ENCODE measurements at regions not wholly inside any gene's neighbourhood (a gene's known extent, or its start where the extent isn't known, plus 50 kb on each side); places are given as distances from the start of the nearest gene placed in this dataset.

DNA sequence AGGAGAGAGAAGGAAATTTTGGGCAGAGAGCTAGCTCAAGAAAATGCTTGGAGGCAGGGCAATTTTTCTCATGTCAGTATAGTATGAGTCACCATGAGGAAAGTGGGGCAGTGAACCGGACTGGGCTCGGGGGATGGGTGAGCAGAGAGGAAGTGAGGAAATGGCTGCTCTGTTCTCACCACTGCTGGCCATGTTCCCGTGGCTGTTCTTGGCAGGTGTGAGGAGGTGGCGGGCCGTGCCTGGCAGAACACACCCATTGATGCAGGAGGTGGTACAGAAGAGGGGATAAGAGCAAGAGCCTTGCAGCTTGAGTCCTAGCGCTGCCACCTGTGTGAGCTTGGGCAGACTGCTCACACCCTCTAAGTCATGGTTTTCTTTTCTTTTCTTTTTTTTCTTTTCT is 304.4 kb upstream of the LYZL1 start:
- no peaks in the 10 kb centered on the region for H3K27me3 ChIP-seq (ENCODE audit: insufficient read depth, insufficient read length)
- H3K4me1 ChIP-seq (ENCODE audit: insufficient read depth, insufficient read length) = peaks cover 3% of the 10 kb centered on the region
- H3K36me3 ChIP-seq (ENCODE audit: insufficient read depth, insufficient read length, low read length) = no peaks in the 10 kb centered on the region
- no peak overlapping the region for H3K4me3 ChIP-seq (ENCODE audit: insufficient read length, low read depth)
- DNase-seq (ENCODE audit: low read depth, low spot score) = no peak
- TF ChIP-seq SUZ12 (IDR thresholded peaks at IDR 0.05; ENCODE audit: extremely low read depth, insufficient read depth, insufficient read length) (no peak), YY1 (IDR thresholded peaks at IDR 0.05; ENCODE audit: insufficient read depth, insufficient read length) (no peak), ZNF274 (IDR thresholded peaks at IDR 0.05; ENCODE audit: low read depth, low read length) (no peak)
- no peak overlapping the region for H3K9ac ChIP-seq (ENCODE audit: insufficient read length, low read depth)
- no peaks in the 10 kb centered on the region for H3K9me3 ChIP-seq (ENCODE audit: insufficient read depth, low read length)

DNA sequence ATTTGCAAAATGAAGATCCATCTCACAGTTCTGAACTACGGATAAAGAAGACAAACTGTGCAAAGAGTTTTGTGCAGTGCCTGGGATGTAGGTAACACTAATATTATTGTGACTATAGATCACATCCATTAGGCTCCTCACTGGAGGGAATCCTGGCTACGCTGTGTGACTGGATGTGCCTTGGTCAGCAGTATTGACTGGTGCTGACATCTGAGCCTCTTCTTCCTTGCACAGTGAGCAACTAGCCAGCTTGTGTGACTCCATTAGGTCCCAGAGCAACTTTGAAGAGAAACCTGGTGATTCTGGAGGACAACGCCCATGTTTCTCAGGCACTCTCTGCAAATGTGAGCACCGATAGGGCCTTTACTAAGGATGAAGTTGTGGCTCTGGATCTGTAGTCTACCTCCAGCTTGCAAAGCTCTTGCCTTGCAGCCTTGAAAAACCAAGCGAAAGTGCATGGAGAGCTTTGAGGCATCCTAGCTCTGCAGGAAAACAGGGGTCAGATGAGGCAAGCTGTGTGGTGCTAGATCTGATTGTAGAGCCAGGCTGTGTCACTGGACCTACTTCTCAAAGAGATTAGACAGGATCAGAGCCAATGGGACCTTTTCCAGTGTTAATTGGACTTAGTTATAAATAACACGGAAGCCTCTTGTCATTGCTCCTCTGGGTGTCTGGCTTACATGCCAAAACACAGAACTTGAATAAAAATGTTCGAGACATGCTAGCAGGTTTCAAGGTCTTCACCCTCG is 303.6 kb upstream of the LYZL1 start:
- no peak overlapping the region for H3K4me3 ChIP-seq (ENCODE audit: insufficient read length, low read depth)
- no peak for DNase-seq (ENCODE audit: low read depth, low spot score)

DNA sequence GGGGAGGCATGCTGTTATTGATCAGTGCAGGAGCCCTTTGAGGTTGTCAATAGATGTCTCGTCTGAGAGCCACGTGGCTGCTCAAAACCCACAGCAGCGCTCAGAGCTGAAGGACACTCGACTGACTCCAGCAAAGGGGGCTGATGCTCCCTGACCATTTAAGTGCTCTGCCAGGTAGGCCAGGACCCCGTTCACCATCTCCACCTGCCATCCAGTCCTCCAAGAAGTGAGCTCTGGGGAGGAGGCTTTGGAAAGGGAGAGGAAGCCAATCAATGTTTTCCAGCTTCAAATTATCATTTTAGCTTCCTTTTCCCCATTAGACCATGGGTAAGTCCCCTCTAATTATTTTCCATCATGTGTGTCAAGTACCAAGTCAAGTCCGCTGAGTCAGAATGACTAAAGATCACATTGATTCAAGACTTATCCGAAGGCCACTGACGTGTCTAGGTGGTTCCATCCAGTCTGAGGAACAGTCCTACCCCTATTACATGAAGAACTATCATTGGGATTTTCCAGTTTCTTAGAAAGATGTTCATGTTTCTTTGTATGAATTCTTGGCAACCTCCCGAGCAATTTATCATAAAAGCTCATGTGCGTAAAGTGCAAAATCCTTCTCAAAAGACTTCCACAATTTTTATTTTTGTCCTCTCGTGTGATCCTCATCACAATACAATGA is 302.6 kb upstream of the LYZL1 start:
- no peak overlapping the region for H3K9ac ChIP-seq (ENCODE audit: insufficient read length, low read depth)
- H3K36me3 ChIP-seq (ENCODE audit: insufficient read depth, insufficient read length, low read length) = no peaks in the 10 kb centered on the region
- H3K4me3 ChIP-seq (ENCODE audit: insufficient read length, low read depth) = no peak overlapping the region
- H3K4me1 ChIP-seq (ENCODE audit: insufficient read depth, insufficient read length) = peaks cover 5% of the 10 kb centered on the region
- no peaks in the 10 kb centered on the region for H3K27me3 ChIP-seq (ENCODE audit: insufficient read depth, insufficient read length)
- H3K9me3 ChIP-seq (ENCODE audit: insufficient read depth, low read length) = no peaks in the 10 kb centered on the region
- TF ChIP-seq SUZ12 (IDR thresholded peaks at IDR 0.05; ENCODE audit: extremely low read depth, insufficient read depth, insufficient read length) (no peak), YY1 (IDR thresholded peaks at IDR 0.05; ENCODE audit: insufficient read depth, insufficient read length) (no peak), ZNF274 (IDR thresholded peaks at IDR 0.05; ENCODE audit: low read depth, low read length) (no peak)
- DNase-seq (ENCODE audit: low read depth, low spot score) = no peak

More for the DNA sequence above, 303.6 kb upstream of the LYZL1 start:
- H3K4me1 ChIP-seq (ENCODE audit: insufficient read depth, insufficient read length) = peaks cover 3% of the 10 kb centered on the region
- no peaks in the 10 kb centered on the region for H3K36me3 ChIP-seq (ENCODE audit: insufficient read depth, insufficient read length, low read length)
- H3K27me3 ChIP-seq (ENCODE audit: insufficient read depth, insufficient read length) = no peaks in the 10 kb centered on the region
- no peaks in the 10 kb centered on the region for H3K9me3 ChIP-seq (ENCODE audit: insufficient read depth, low read length)
- TF ChIP-seq SUZ12 (IDR thresholded peaks at IDR 0.05; ENCODE audit: extremely low read depth, insufficient read depth, insufficient read length) (no peak), ZNF274 (IDR thresholded peaks at IDR 0.05; ENCODE audit: low read depth, low read length) (no peak), YY1 (IDR thresholded peaks at IDR 0.05; ENCODE audit: insufficient read depth, insufficient read length) (no peak)
- no peak overlapping the region for H3K9ac ChIP-seq (ENCODE audit: insufficient read length, low read depth)

DNA sequence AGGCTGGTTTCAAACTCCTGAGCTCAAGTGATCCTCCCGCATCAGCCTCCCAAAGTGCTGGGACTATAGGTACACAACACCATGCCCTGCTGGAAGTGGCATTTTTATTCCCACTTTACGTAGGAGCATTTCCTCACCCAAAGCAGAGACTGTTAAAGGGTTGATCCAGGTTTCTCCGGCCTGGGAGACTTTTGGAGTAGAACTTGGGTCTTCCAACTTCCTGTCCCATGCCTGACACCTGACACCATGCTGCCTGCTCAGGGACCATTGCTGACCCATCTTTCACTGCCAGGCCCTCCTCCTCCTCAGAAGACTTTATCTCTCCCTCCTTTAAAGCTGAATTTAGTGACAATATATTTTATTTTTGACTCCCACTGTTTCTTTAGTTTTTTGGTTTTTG is 302.0 kb upstream of the LYZL1 start:
- Histone ChIP-seq H3K27me3 (ENCODE audit: insufficient read depth, insufficient read length) (no peaks in the 10 kb centered on the region), H3K9me3 (ENCODE audit: insufficient read depth, low read length) (no peaks in the 10 kb centered on the region), H3K9ac (ENCODE audit: insufficient read length, low read depth) (no peak overlapping the region), H3K4me3 (ENCODE audit: insufficient read length, low read depth) (no peak overlapping the region), H3K36me3 (ENCODE audit: insufficient read depth, insufficient read length, low read length) (no peaks in the 10 kb centered on the region), H3K4me1 (ENCODE audit: insufficient read depth, insufficient read length) (peaks cover 5% of the 10 kb centered on the region)
- no peak for DNase-seq (ENCODE audit: low read depth, low spot score)
- TF ChIP-seq SUZ12 (IDR thresholded peaks at IDR 0.05; ENCODE audit: extremely low read depth, insufficient read depth, insufficient read length) (no peak), YY1 (IDR thresholded peaks at IDR 0.05; ENCODE audit: insufficient read depth, insufficient read length) (no peak), ZNF274 (IDR thresholded peaks at IDR 0.05; ENCODE audit: low read depth, low read length) (no peak)

DNA sequence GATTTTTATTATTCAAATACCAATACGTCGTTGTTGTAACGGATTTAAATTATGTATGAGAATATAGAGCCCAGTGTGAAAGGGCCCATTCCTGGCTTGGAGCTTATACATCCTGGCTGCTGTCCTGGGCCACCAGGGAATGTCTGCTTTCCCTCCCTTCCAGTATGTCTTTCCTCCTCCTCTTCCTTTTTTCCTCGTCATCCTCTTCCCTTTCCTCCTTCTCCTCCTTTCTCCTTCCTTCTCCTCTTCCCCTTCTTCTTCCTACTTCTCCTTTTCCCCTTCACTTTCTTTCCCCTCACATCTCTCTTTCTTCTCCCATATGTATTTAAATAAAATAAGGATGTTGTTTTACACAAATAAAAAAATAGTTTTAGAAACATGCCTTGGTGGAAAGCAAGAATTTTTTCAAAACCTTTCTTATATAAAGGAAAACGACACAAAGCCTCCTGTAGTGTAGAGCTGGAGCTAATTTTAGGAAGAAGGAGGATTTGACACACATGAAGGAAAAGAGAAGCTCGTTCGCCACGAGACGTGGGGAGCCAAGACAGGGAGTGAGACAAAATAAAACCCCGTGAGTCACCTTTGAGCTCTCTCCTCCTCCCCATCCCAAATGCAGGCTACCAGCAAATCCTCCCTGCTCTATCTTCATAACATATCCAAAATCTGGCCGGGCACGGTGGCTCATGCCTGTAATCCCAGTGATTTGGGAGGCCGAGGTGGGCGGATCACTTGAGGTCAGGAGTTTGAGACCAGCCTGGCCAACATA is 301.1 kb upstream of the LYZL1 start:
- no peak for DNase-seq (ENCODE audit: low read depth, low spot score)
- no peak overlapping the region for H3K4me3 ChIP-seq (ENCODE audit: insufficient read length, low read depth)
- TF ChIP-seq YY1 (IDR thresholded peaks at IDR 0.05; ENCODE audit: insufficient read depth, insufficient read length) (no peak), SUZ12 (IDR thresholded peaks at IDR 0.05; ENCODE audit: extremely low read depth, insufficient read depth, insufficient read length) (no peak), ZNF274 (IDR thresholded peaks at IDR 0.05; ENCODE audit: low read depth, low read length) (no peak)
- no peak overlapping the region for H3K9ac ChIP-seq (ENCODE audit: insufficient read length, low read depth)
- no peaks in the 10 kb centered on the region for H3K9me3 ChIP-seq (ENCODE audit: insufficient read depth, low read length)
- peaks cover 5% of the 10 kb centered on the region for H3K4me1 ChIP-seq (ENCODE audit: insufficient read depth, insufficient read length)
- no peaks in the 10 kb centered on the region for H3K36me3 ChIP-seq (ENCODE audit: insufficient read depth, insufficient read length, low read length)
- no peaks in the 10 kb centered on the region for H3K27me3 ChIP-seq (ENCODE audit: insufficient read depth, insufficient read length)

DNA sequence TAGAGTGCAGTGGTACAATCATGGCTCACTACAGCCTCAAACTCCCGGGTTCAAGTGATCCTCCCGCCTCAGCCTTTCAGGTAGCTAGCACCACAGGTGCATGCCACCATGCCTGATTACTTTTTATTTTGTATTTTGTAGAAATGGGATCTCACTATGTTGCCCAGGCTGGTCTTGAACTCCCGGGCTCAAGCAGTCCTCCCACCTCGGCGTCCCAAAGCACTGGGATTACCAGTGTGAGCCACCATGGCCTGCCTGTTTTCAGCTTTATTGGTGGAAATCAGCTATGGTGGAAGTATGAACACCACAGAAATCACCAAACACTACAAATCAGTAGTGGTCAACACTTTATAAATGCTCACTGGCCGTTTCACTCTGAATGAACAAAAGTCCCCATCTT is 299.9 kb upstream of the LYZL1 start:
- Histone ChIP-seq H3K4me1 (ENCODE audit: insufficient read depth, insufficient read length) (peaks cover 5% of the 10 kb centered on the region), H3K36me3 (ENCODE audit: insufficient read depth, insufficient read length, low read length) (no peaks in the 10 kb centered on the region), H3K9ac (ENCODE audit: insufficient read length, low read depth) (no peak overlapping the region), H3K27me3 (ENCODE audit: insufficient read depth, insufficient read length) (no peaks in the 10 kb centered on the region), H3K4me3 (ENCODE audit: insufficient read length, low read depth) (no peak overlapping the region), H3K9me3 (ENCODE audit: insufficient read depth, low read length) (no peaks in the 10 kb centered on the region)
- DNase-seq (ENCODE audit: low read depth, low spot score) = no peak
- no peak for TF ChIP-seq ZNF274 (IDR thresholded peaks at IDR 0.05; ENCODE audit: low read depth, low read length)
- no peak for TF ChIP-seq YY1 (IDR thresholded peaks at IDR 0.05; ENCODE audit: insufficient read depth, insufficient read length)
- TF ChIP-seq SUZ12 (IDR thresholded peaks at IDR 0.05; ENCODE audit: extremely low read depth, insufficient read depth, insufficient read length) = no peak
